SHP77 (cell line): ENCODE measurements at regions not wholly inside any gene's neighbourhood (a gene's known extent, or its start where the extent isn't known, plus 50 kb on each side); places are given as distances from the start of the nearest gene placed in this dataset.

Source experiments
- DNase-seq, 2 experiments: peaks; one replicate each; lab custom pipeline; 2025; lab: John Stamatoyannopoulos, UW

- DNase-seq: peak; percentile 51 to 56
Observed at GRCh38 chr20:1711826-1712601, 54.4 kb upstream of the SIRPG start.

- DNase-seq: no peak
Observed at GRCh38 chr20:1711266-1711665, 53.7 kb upstream of the SIRPG start.

- no peak for DNase-seq
Observed at GRCh38 chr20:1710484-1710883, 52.9 kb upstream of the SIRPG start.

GRCh38 chr20:1707588-1708449 is 50.2 kb upstream of the SIRPG start:
- no peak for DNase-seq
